ENCODE measurements at regions not wholly inside any gene's neighbourhood (a gene's known extent, or its start where the extent isn't known, plus 50 kb on each side); places are given as distances from the start of the nearest gene placed in this dataset.

DNA sequence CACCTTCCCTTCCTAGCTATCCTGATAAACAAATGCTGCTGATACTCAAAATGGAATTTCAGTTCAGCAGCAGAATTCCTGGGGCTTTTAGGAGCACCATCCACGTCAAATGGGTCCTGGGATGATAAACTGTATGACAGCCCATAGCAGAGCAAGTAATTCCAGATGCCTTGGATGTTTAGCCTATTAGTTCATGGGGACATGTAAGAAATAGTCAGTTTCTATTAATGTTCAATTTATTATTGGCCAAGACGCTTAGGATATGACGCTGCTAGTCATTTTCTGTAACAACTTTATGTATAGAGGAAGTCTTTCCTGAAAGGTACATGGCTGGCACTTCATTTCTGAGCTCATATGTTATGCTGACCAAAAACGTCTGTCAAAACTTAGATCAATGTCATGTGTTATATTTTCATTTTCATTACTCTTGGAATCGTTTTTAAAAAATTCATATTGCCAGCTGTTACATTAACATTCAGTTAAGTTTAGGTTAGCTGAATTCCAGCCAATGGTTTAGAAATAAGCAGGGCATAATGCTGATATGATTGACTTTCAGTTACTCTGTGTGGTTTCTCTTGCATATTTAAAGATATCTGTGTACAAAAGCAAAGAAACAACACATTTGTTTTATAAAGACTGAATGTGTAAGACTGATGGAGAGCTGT is 243.8 kb downstream of the CSNK1G3 start (continued):
- no peak for TF ChIP-seq CHD7 (IDR thresholded peaks at IDR 0.05; ENCODE audit: insufficient replicate concordance, low read length)
- TF ChIP-seq CHD2 (IDR thresholded peaks at IDR 0.05; ENCODE audit: low read length), result no peak
- TF ChIP-seq SP4 (IDR thresholded peaks at IDR 0.05; ENCODE audit: low read length), result no peak
- no peak for TF ChIP-seq TEAD4 (IDR thresholded peaks at IDR 0.05; ENCODE audit: low read depth, low read length)
- TF ChIP-seq, protein P1, sequence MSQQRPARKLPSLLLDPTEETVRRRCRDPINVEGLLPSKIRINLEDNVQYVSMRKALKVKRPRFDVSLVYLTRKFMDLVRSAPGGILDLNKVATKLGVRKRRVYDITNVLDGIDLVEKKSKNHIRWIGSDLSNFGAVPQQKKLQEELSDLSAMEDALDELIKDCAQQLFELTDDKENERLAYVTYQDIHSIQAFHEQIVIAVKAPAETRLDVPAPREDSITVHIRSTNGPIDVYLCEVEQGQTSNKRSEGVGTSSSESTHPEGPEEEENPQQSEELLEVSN (IDR thresholded peaks at IDR 0.05), result no peak
- TF ChIP-seq, protein P2, sequence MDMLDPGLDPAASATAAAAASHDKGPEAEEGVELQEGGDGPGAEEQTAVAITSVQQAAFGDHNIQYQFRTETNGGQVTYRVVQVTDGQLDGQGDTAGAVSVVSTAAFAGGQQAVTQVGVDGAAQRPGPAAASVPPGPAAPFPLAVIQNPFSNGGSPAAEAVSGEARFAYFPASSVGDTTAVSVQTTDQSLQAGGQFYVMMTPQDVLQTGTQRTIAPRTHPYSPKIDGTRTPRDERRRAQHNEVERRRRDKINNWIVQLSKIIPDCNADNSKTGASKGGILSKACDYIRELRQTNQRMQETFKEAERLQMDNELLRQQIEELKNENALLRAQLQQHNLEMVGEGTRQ (IDR thresholded peaks at IDR 0.05; ENCODE audit: low read length), result no peak
- TF ChIP-seq BACH1 (IDR thresholded peaks at IDR 0.05; ENCODE audit: low read length), result no peak
- TF ChIP-seq RFX5 (IDR thresholded peaks at IDR 0.05; ENCODE audit: borderline replicate concordance, low read depth, low read length), result no peak
- TF ChIP-seq JUN (IDR thresholded peaks at IDR 0.05; ENCODE audit: low read depth, low read length), result no peak
- TF ChIP-seq EZH2 (IDR thresholded peaks at IDR 0.05; ENCODE audit: low read depth, low read length, severe bottlenecking), result no peak

Data from H1 (cell line).